K562 (cell line): ENCODE measurements at regions not wholly inside any gene's neighbourhood (a gene's known extent, or its start where the extent isn't known, plus 50 kb on each side); places are given as distances from the start of the nearest gene placed in this dataset.

Experiments used
- ATAC-seq: fragments of 200-7000 bp; cut with Tn5 transposase; 3 replicates; pipeline ENCODE4 v1.9.1; 2020; ENCODE audit warnings: moderate library complexity
- BruUV-seq: library from RNA; stranded (reverse); fragments of 400-500 nt; replicated peaks from 2 replicates; lab custom pipeline; 2021; lab: Mats Ljungman, UMichigan
- CTCF ChIA-PET: fragments of 300-600 bp; formaldehyde crosslinking; extraction: SDS; loops from one replicate; lab custom pipeline; 2021; ENCODE audit warnings: low intra/inter-chr PET ratio; lab: Yijun Ruan, JAX
- POLR2A ChIA-PET: fragments of 300-600, 350-650 bp; sonication (Branson Sonifier 250); formaldehyde crosslinking; extraction: SDS; loops from one replicate; lab custom pipeline; 2021; ENCODE audit warnings: antibody characterized with exemption, inconsistent platforms; lab: Yijun Ruan, JAX
- DNase-seq, 4 experiments: peaks; one replicate each; pipeline versions ENCODE4 v3.0.0 to v3.0.0-alpha.2; 2011 to 2018; ENCODE audit warnings: low spot score in 3 of 4, mixed read lengths in 3 of 4; ENCODE audit errors: extremely low read depth in 1 of 4
- FAIRE-seq: peaks from 2 replicates; lab custom pipeline; 2011; peaks lifted over from hg19 to GRCh38; lab: Jason Lieb, UNC
- H2AFZ ChIP-seq: 2 replicates; pipeline ENCODE4 v1.6.0; 2011; ENCODE audit warnings: low read depth, low read length, control low read depth, inconsistent platforms
- H3K27ac ChIP-seq: fragments of 200-600 bp; 3 replicates; pipeline ENCODE4 v1.8.0; 2011; ENCODE audit warnings: low read depth, mild to moderate bottlenecking, control low read depth, inconsistent platforms, low read length, moderate library complexity, mixed read lengths; ENCODE audit errors: extremely low read depth
- H3K27me3 ChIP-seq, 2 experiments: fragments of 300-600 bp in 1 of 2; 2 replicates in 1 of 2; 3 replicates in 1 of 2; pipeline versions ENCODE4 v1.6.0 to v1.8.0; 2011; ENCODE audit warnings: inconsistent platforms in 2 of 2, low read length in 2 of 2, mild to moderate bottlenecking in 1 of 2, mixed read lengths in 1 of 2, moderate library complexity in 1 of 2; ENCODE audit not compliant: control insufficient read depth in 2 of 2, insufficient read depth in 2 of 2
- H3K36me3 ChIP-seq: fragments of 300-600 bp; 3 replicates; pipeline ENCODE4 v1.8.0; 2011; ENCODE audit warnings: mild to moderate bottlenecking, low read length, inconsistent platforms; ENCODE audit not compliant: control insufficient read depth, insufficient read depth
- H3K4me1 ChIP-seq, 2 experiments: fragments of 200-600 bp in 1 of 2; replicated peaks in 1 of 2; 2 replicates in 1 of 2; 3 replicates in 1 of 2; pipeline versions ENCODE4 v1.5.1 to v1.8.0; 2011; ENCODE audit warnings: inconsistent platforms in 2 of 2, low read length in 2 of 2, mild to moderate bottlenecking in 1 of 2, mixed read lengths in 1 of 2, moderate library complexity in 1 of 2; ENCODE audit not compliant: control insufficient read depth in 2 of 2, insufficient read depth in 2 of 2
- H3K4me2 ChIP-seq: 2 replicates; pipeline ENCODE4 v1.6.1; 2011; ENCODE audit warnings: low read length, control low read depth, inconsistent platforms, mixed read lengths; ENCODE audit not compliant: insufficient read depth
- H3K4me3 ChIP-seq: fragments of 200-600 bp; sonication (generic), shearing (Covaris generic); 2 replicates; pipeline ENCODE4 v1.5.1; 2016; ENCODE audit warnings: control low read depth, inconsistent platforms
- H3K79me2 ChIP-seq: fragments of 200-600 bp; 3 replicates; pipeline ENCODE4 v1.8.0; 2011; ENCODE audit warnings: low read length, inconsistent platforms; ENCODE audit not compliant: control insufficient read depth, insufficient read depth
- H3K9ac ChIP-seq, 2 experiments: 2 replicates each; pipeline versions ENCODE4 v1.6.0 to v1.6.1; 2011; ENCODE audit warnings: low read depth in 2 of 2, low read length in 2 of 2, control low read depth in 1 of 2, inconsistent platforms in 1 of 2, mild to moderate bottlenecking in 1 of 2, mixed read lengths in 1 of 2; ENCODE audit not compliant: insufficient read depth in 1 of 2
- H3K9me1 ChIP-seq: one replicate; pipeline ENCODE4 v1.6.0; 2011; ENCODE audit warnings: inconsistent platforms, mild to moderate bottlenecking, low read length, moderate library complexity; ENCODE audit not compliant: control insufficient read depth, insufficient read depth
- H3K9me3 ChIP-seq: replicated peaks from 2 replicates; pipeline ENCODE4 v1.5.1; 2011; ENCODE audit warnings: low read depth, low read length, inconsistent platforms; ENCODE audit not compliant: control insufficient read depth, insufficient read depth
- H4K20me1 ChIP-seq: replicated peaks from 2 replicates; pipeline ENCODE4 v1.6.1; 2011; ENCODE audit warnings: low read length, inconsistent platforms, mixed read lengths; ENCODE audit not compliant: control insufficient read depth, insufficient read depth
- ARID2 ChIP-seq: fragments of 450-650 bp; IDR thresholded peaks from 2 replicates; pipeline ENCODE4 v1.6.1; 2017; ENCODE audit warnings: antibody characterized with exemption, mild to moderate bottlenecking
- ETV5 ChIP-seq: sonication (generic); formaldehyde crosslinking; IDR thresholded peaks from 2 replicates; pipeline ENCODE4 v1.4.0; 2020; ENCODE audit warnings: low read depth, mild to moderate bottlenecking, missing genetic modification reagents
- FOXA3 ChIP-seq, 2 experiments: fragments of 450-650 bp in 1 of 2; sonication (generic) in 1 of 2; formaldehyde crosslinking; IDR thresholded peaks in 1 of 2; conservative IDR thresholded peaks in 1 of 2; 2 replicates each; pipeline versions ENCODE4 v1.4.0 to v1.8.0; 2020 to 2022; ENCODE audit warnings: mild to moderate bottlenecking in 2 of 2, missing genetic modification reagents in 1 of 2
- HDAC3 ChIP-seq: fragments of 450-650 bp; IDR thresholded peaks from 2 replicates; pipeline ENCODE4 v1.6.1; 2018; ENCODE audit warnings: borderline replicate concordance, mild to moderate bottlenecking, moderate library complexity; ENCODE audit not compliant: partially characterized antibody
- KLF1 ChIP-seq: fragments of 450-650 bp; IDR thresholded peaks from 2 replicates; pipeline ENCODE4 v1.6.1; 2016; ENCODE audit warnings: missing genetic modification characterization, missing compliant biosample characterization
- NFATC3 ChIP-seq: fragments of 450-650 bp; IDR thresholded peaks from 2 replicates; pipeline ENCODE4 v1.6.1; 2017; ENCODE audit warnings: mild to moderate bottlenecking
- NR2C2 ChIP-seq, 2 experiments: fragments of 200-800 bp in 1 of 2; sonication (Bioruptor generic) in 1 of 2; sonication (generic) in 1 of 2; formaldehyde crosslinking in 1 of 2; IDR thresholded peaks; 2 replicates each; pipeline versions ENCODE4 v1.6.1 to v1.8.0; 2016 to 2022; ENCODE audit warnings: mild to moderate bottlenecking in 1 of 2, missing compliant biosample characterization in 1 of 2, missing genetic modification characterization in 1 of 2, missing genetic modification reagents in 1 of 2
- RAD51 ChIP-seq: fragments of 450-650 bp; IDR thresholded peaks from 2 replicates; pipeline ENCODE4 v1.7.1; 2016; ENCODE audit warnings: low read depth, mild to moderate bottlenecking, borderline replicate concordance
- RFX1 ChIP-seq: fragments of 450-650 bp; IDR thresholded peaks from 2 replicates; pipeline ENCODE4 v1.6.1; 2016; ENCODE audit warnings: mild to moderate bottlenecking, moderate library complexity
- SAP30 ChIP-seq: fragments of 200-600 bp; sonication (generic); IDR thresholded peaks from 2 replicates; pipeline ENCODE4 v1.6.1; 2012; ENCODE audit warnings: borderline replicate concordance, low read depth, mild to moderate bottlenecking, moderate library complexity, low read length, control low read depth, inconsistent platforms; ENCODE audit not compliant: insufficient read depth, poor library complexity, severe bottlenecking
- SRSF7 ChIP-seq: fragments of 200-400 bp; formaldehyde crosslinking; optimal IDR thresholded peaks from 2 replicates; pipeline ENCODE3; 2017; ENCODE audit warnings: mild to moderate bottlenecking, low read depth, low read length
- ZFX ChIP-seq: sonication (generic); formaldehyde crosslinking; IDR thresholded peaks from 2 replicates; pipeline ENCODE4 v1.8.0; 2022; ENCODE audit warnings: mild to moderate bottlenecking, missing genetic modification reagents, moderate library complexity
- ZNF174 ChIP-seq: fragments of 250-450 bp; sonication (Bioruptor Pico); IDR thresholded peaks from 2 replicates; pipeline ENCODE4 v1.4.0; 2020; ENCODE audit warnings: mild to moderate bottlenecking
- ZNF384 ChIP-seq: IDR thresholded peaks from 2 replicates; pipeline ENCODE4 v1.6.1; 2012; ENCODE audit warnings: low read depth, low read length, improper control_type of control experiment
- ZNF586 ChIP-seq: fragments of 450-650 bp; formaldehyde crosslinking; conservative IDR thresholded peaks from 2 replicates; pipeline ENCODE4 v1.4.0; 2020; ENCODE audit warnings: mild to moderate bottlenecking, moderate library complexity
- ZNF707 ChIP-seq: fragments of 250-450 bp; sonication (Bioruptor Pico); conservative IDR thresholded peaks from 2 replicates; pipeline ENCODE4 v1.8.0; 2022; ENCODE audit warnings: inconsistent platforms, mild to moderate bottlenecking, moderate library complexity
- ZNF76 ChIP-seq: fragments of 250-450 bp; sonication (Bioruptor Pico); IDR thresholded peaks from 2 replicates; pipeline ENCODE4 v1.4.0; 2020; ENCODE audit warnings: mild to moderate bottlenecking, moderate library complexity, borderline replicate concordance
- WGBS: fragments of 100-300 bp; shearing (Covaris generic); methylation state at CpG from one replicate; pipeline ENCODE4 v1.1.6; 2016; ENCODE audit warnings: low coverage, mixed read lengths; ENCODE audit not compliant: insufficient coverage; ENCODE audit errors: missing lambda C conversion rate; 5-methylcytosine and 5-hydroxymethylcytosine counted together
- in situ Hi-C: fragments of 300-500 bp; cut with MboI; formaldehyde crosslinking; loops from 4 replicates; pipeline ENCODE4 v1.15.0; 2018; ENCODE audit warnings: inconsistent platforms, mixed read lengths
- intact Hi-C: fragments of 100-400 bp; cut with micrococcal nuclease; formaldehyde crosslinking; loops from 2 replicates; pipeline ENCODE4 v1.14.2; 2022

GRCh38 chr1:162972773-162973172 is 96.4 kb upstream of the RGS4 start:
- Histone ChIP-seq H3K4me2 (no peak overlapping the region), H3K27me3 (no peaks in the 10 kb centered on the region), H3K4me1 (no peaks in the 10 kb centered on the region), H3K9ac (no peak overlapping the region), H3K27ac (no peak overlapping the region), H3K9me3 (no peaks in the 10 kb centered on the region), H3K9me1 (no peaks in the 10 kb centered on the region), H4K20me1 (no peaks in the 10 kb centered on the region), H3K4me3 (no peak overlapping the region), H3K36me3 (no peaks in the 10 kb centered on the region), H2AFZ (no peak overlapping the region), H3K79me2 (no peaks in the 10 kb centered on the region)
- CTCF ChIA-PET = no interaction called here
- BruUV-seq = no TSS peak
- no peak for TF ChIP-seq KLF1
- no peak for TF ChIP-seq ZNF76 (CRISPR knock-in tag)
- TF ChIP-seq ZNF586 (CRISPR knock-in tag) = no peak
- no peak for TF ChIP-seq ARID2
- TF ChIP-seq RFX1 = no peak
- no peak for TF ChIP-seq RAD51
- TF ChIP-seq SAP30 = no peak
- no peak for TF ChIP-seq FOXA3 (CRISPR knock-in tag; conservative IDR thresholded peaks at IDR 0.05 in 1 of 2, IDR thresholded peaks at IDR 0.05 in 1 of 2)
- TF ChIP-seq ZNF384 = no peak
- TF ChIP-seq NFATC3 = no peak
- TF ChIP-seq NR2C2 (CRISPR knock-in tag; IDR thresholded peaks at IDR 0.05) = no peak
- TF ChIP-seq NR2C2 (tag; IDR thresholded peaks at IDR 0.05) = no peak
- TF ChIP-seq ZNF174 (CRISPR knock-in tag) = no peak
- TF ChIP-seq SRSF7 = no peak
- no peak for TF ChIP-seq HDAC3
- no peak for TF ChIP-seq ZFX
- no peak for TF ChIP-seq ZNF707 (CRISPR knock-in tag)
- TF ChIP-seq ETV5 (CRISPR knock-in tag) = no peak
- DNase-seq = no peak
- ATAC-seq = no peak
- WGBS = 0% methylated on average over 4 of the region's 4 CpGs
- POLR2A ChIA-PET = no interaction called here
- intact Hi-C loops (no loop called here), in situ Hi-C loops (no loop called here)
- no peak for FAIRE-seq
